HEK293T (cell line): ENCODE measurements at regions not wholly inside any gene's neighbourhood (a gene's known extent, or its start where the extent isn't known, plus 50 kb on each side); places are given as distances from the start of the nearest gene placed in this dataset.

Source experiments
- ARNT ChIP-seq: fragments of 450-650 bp; IDR thresholded peaks from 2 replicates; pipeline ENCODE4 v1.6.1; 2017; ENCODE audit warnings: mild to moderate bottlenecking
- CTBP1 ChIP-seq: fragments of 450-650 bp; IDR thresholded peaks from 2 replicates; pipeline ENCODE4 v1.6.1; 2016; ENCODE audit warnings: borderline replicate concordance
- FOXM1 ChIP-seq: fragments of 450-650 bp; IDR thresholded peaks from 2 replicates; pipeline ENCODE4 v1.6.1; 2017; ENCODE audit warnings: mild to moderate bottlenecking, borderline replicate concordance
- PKNOX1 ChIP-seq: fragments of 450-650 bp; IDR thresholded peaks from 2 replicates; pipeline ENCODE4 v1.6.1; 2016
- SUZ12 ChIP-seq: fragments of 450-650 bp; IDR thresholded peaks from 2 replicates; pipeline ENCODE4 v1.6.1; 2016; ENCODE audit warnings: mild to moderate bottlenecking

- TF ChIP-seq PKNOX1: no peak
- TF ChIP-seq SUZ12: no peak
- no peak for TF ChIP-seq CTBP1
- no peak for TF ChIP-seq ARNT
- TF ChIP-seq FOXM1: no peak
Observed at GRCh38 chr18:60663060-60663989, 290.8 kb upstream of the MC4R start.
